SK-N-SH treated with all-trans-retinoic acid at 6 μM for 48 hours (cell line): ENCODE measurements at regions not wholly inside any gene's neighbourhood (a gene's known extent, or its start where the extent isn't known, plus 50 kb on each side); places are given as distances from the start of the nearest gene placed in this dataset.

Source experiments
- ATAC-seq: fragments of 200-7000 bp; cut with Tn5 transposase; 3 replicates; pipeline ENCODE4 v1.9.1; 2020; ENCODE audit warnings: mild to moderate bottlenecking, moderate library complexity
- ARNTL ChIP-seq: fragments of 450-650 bp; formaldehyde crosslinking; IDR thresholded peaks from 2 replicates; pipeline ENCODE4 v1.5.0; 2020; ENCODE audit warnings: low read depth, mild to moderate bottlenecking, moderate library complexity, borderline replicate concordance
- BACH2 ChIP-seq: fragments of 250-450 bp; sonication (Bioruptor Pico); IDR thresholded peaks from 2 replicates; pipeline ENCODE4 v1.9.0; 2021; ENCODE audit warnings: mild to moderate bottlenecking, borderline replicate concordance
- CSDC2 ChIP-seq: fragments of 250-450 bp; sonication (Bioruptor Pico); IDR thresholded peaks from 2 replicates; pipeline ENCODE4 v1.5.0; 2020; ENCODE audit warnings: mild to moderate bottlenecking, moderate library complexity
- CSRNP3 ChIP-seq: fragments of 250-450 bp; sonication (Bioruptor Pico); IDR thresholded peaks from 2 replicates; pipeline ENCODE4 v1.5.1; 2021; ENCODE audit warnings: mild to moderate bottlenecking, moderate library complexity
- ESRRG ChIP-seq: fragments of 250-450 bp; sonication (Bioruptor Pico); IDR thresholded peaks from 2 replicates; pipeline ENCODE4 v1.6.1; 2021; ENCODE audit warnings: mild to moderate bottlenecking
- GLIS3 ChIP-seq: fragments of 250-450 bp; sonication (Bioruptor Pico); IDR thresholded peaks from 2 replicates; pipeline ENCODE4 v1.5.0; 2020; ENCODE audit warnings: mild to moderate bottlenecking, moderate library complexity
- ISL1 ChIP-seq: fragments of 250-450 bp; sonication (Bioruptor Pico); IDR thresholded peaks from 2 replicates; pipeline ENCODE4 v2.1.2; 2022; ENCODE audit warnings: mild to moderate bottlenecking, moderate library complexity
- PPARA ChIP-seq: fragments of 250-450 bp; sonication (Bioruptor Pico); IDR thresholded peaks from 2 replicates; pipeline ENCODE4 v1.5.0; 2020; ENCODE audit warnings: mild to moderate bottlenecking, borderline replicate concordance
- RARB ChIP-seq: fragments of 250-450 bp; sonication (Bioruptor Pico); IDR thresholded peaks from 2 replicates; pipeline ENCODE4 v1.8.0; 2021; ENCODE audit warnings: mild to moderate bottlenecking, moderate library complexity
- SNAI2 ChIP-seq: fragments of 250-450 bp; sonication (Bioruptor Pico); IDR thresholded peaks from 2 replicates; pipeline ENCODE4 v1.5.0; 2020; ENCODE audit warnings: mild to moderate bottlenecking, moderate library complexity
- TCF4 ChIP-seq: fragments of 250-450 bp; sonication (Bioruptor Pico); IDR thresholded peaks from 2 replicates; pipeline ENCODE4 v1.8.0; 2021; ENCODE audit warnings: mild to moderate bottlenecking, moderate library complexity, borderline replicate concordance
- ZC3H10 ChIP-seq: fragments of 250-450 bp; sonication (Bioruptor Pico); IDR thresholded peaks from 2 replicates; pipeline ENCODE4 v1.5.1; 2021; ENCODE audit warnings: mild to moderate bottlenecking, moderate library complexity
- ZFP3 ChIP-seq: fragments of 250-450 bp; sonication (Bioruptor Pico); IDR thresholded peaks from 2 replicates; pipeline ENCODE4 v1.5.0; 2020; ENCODE audit warnings: mild to moderate bottlenecking, moderate library complexity
- ZFP30 ChIP-seq: fragments of 450-650 bp; formaldehyde crosslinking; IDR thresholded peaks from 2 replicates; pipeline ENCODE4 v1.5.0; 2022; ENCODE audit warnings: mild to moderate bottlenecking, moderate library complexity
- ZNF565 ChIP-seq: fragments of 450-650 bp; formaldehyde crosslinking; conservative IDR thresholded peaks from 2 replicates; pipeline ENCODE4 v1.5.0; 2020; ENCODE audit warnings: low read depth, mild to moderate bottlenecking, moderate library complexity
- ZNF70 ChIP-seq: fragments of 450-650 bp; formaldehyde crosslinking; IDR thresholded peaks from 2 replicates; pipeline ENCODE4 v1.5.0; 2020; ENCODE audit warnings: mild to moderate bottlenecking, moderate library complexity
- ZNF8 ChIP-seq: fragments of 450-650 bp; formaldehyde crosslinking; IDR thresholded peaks from 2 replicates; pipeline ENCODE4 v1.5.0; 2020; ENCODE audit warnings: mild to moderate bottlenecking, moderate library complexity
- TF ChIP-seq, protein P1 (sequence below): fragments of 250-450 bp; sonication (Bioruptor Pico); IDR thresholded peaks from 2 replicates; pipeline ENCODE4 v1.8.0; 2021; ENCODE audit warnings: low read depth, mild to moderate bottlenecking, moderate library complexity, borderline replicate concordance
- TF ChIP-seq, protein P2 (sequence below): fragments of 250-450 bp; sonication (Bioruptor Pico); IDR thresholded peaks from 2 replicates; pipeline ENCODE4 v1.5.1; 2020; ENCODE audit warnings: low read depth, mild to moderate bottlenecking, moderate library complexity
- TF ChIP-seq, protein P3 (sequence below): fragments of 250-450 bp; sonication (Bioruptor Pico); IDR thresholded peaks from 2 replicates; pipeline ENCODE4 v1.5.0; 2020; ENCODE audit warnings: mild to moderate bottlenecking, moderate library complexity

- TF ChIP-seq ISL1 (CRISPR knock-in tag): no peak
- TF ChIP-seq GLIS3: no peak
- TF ChIP-seq ZFP3 (CRISPR knock-in tag): no peak
- TF ChIP-seq SNAI2 (CRISPR knock-in tag): no peak
These were observed 321.4 kb upstream of the ETAA1 start (continued) for GRCh38 chr2:67075530-67076238.

DNA sequence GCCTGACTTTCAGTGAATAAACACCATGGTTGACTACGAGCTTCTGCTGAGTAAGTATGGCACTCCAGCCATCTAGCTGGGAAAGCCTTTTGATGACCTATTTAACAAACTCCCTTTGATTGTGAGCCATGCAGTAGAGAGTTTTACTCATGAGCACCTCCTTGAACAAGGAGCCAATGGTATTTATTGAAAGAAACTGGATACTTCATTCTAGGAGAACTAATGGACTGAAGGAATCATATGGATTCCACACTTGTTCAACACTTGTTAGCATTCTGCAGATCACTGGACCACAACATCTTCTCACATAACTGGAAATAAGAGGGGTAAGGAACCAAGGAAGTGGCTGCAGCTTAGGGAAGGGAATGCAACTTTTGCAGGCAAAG, 320.9 kb upstream of the ETAA1 start:
- TF ChIP-seq CSRNP3 (CRISPR knock-in tag) (no peak), BACH2 (no peak), ZNF70 (CRISPR knock-in tag) (no peak)
- TF ChIP-seq, all 23 proteins: peak for 0
- no peak for ATAC-seq

GRCh38 chr2:67079729-67080128, 317.4 kb upstream of the ETAA1 start:
- ATAC-seq: no peak
- TF ChIP-seq, protein P1, sequence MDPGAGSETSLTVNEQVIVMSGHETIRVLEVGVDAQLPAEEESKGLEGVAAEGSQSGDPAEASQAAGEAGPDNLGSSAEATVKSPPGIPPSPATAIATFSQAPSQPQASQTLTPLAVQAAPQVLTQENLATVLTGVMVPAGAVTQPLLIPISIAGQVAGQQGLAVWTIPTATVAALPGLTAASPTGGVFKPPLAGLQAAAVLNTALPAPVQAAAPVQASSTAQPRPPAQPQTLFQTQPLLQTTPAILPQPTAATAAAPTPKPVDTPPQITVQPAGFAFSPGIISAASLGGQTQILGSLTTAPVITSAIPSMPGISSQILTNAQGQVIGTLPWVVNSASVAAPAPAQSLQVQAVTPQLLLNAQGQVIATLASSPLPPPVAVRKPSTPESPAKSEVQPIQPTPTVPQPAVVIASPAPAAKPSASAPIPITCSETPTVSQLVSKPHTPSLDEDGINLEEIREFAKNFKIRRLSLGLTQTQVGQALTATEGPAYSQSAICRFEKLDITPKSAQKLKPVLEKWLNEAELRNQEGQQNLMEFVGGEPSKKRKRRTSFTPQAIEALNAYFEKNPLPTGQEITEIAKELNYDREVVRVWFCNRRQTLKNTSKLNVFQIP (CRISPR knock-in tag): no peak
- TF ChIP-seq ZC3H10 (CRISPR knock-in tag) (no peak), ZFP3 (CRISPR knock-in tag) (no peak), CSRNP3 (CRISPR knock-in tag) (no peak), ISL1 (CRISPR knock-in tag) (no peak), ZFP30 (CRISPR knock-in tag) (no peak), GLIS3 (no peak), ARNTL (no peak), TCF4 (no peak), ZNF8 (CRISPR knock-in tag) (no peak), RARB (CRISPR knock-in tag) (no peak), ZNF565 (CRISPR knock-in tag) (no peak), ZNF70 (CRISPR knock-in tag) (no peak), BACH2 (no peak), PPARA (no peak), ESRRG (CRISPR knock-in tag) (no peak)
- TF ChIP-seq, protein P2, sequence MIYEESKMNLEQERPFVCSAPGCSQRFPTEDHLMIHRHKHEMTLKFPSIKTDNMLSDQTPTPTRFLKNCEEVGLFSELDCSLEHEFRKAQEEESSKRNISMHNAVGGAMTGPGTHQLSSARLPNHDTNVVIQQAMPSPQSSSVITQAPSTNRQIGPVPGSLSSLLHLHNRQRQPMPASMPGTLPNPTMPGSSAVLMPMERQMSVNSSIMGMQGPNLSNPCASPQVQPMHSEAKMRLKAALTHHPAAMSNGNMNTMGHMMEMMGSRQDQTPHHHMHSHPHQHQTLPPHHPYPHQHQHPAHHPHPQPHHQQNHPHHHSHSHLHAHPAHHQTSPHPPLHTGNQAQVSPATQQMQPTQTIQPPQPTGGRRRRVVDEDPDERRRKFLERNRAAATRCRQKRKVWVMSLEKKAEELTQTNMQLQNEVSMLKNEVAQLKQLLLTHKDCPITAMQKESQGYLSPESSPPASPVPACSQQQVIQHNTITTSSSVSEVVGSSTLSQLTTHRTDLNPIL (CRISPR knock-in tag): no peak
- TF ChIP-seq, protein P3, sequence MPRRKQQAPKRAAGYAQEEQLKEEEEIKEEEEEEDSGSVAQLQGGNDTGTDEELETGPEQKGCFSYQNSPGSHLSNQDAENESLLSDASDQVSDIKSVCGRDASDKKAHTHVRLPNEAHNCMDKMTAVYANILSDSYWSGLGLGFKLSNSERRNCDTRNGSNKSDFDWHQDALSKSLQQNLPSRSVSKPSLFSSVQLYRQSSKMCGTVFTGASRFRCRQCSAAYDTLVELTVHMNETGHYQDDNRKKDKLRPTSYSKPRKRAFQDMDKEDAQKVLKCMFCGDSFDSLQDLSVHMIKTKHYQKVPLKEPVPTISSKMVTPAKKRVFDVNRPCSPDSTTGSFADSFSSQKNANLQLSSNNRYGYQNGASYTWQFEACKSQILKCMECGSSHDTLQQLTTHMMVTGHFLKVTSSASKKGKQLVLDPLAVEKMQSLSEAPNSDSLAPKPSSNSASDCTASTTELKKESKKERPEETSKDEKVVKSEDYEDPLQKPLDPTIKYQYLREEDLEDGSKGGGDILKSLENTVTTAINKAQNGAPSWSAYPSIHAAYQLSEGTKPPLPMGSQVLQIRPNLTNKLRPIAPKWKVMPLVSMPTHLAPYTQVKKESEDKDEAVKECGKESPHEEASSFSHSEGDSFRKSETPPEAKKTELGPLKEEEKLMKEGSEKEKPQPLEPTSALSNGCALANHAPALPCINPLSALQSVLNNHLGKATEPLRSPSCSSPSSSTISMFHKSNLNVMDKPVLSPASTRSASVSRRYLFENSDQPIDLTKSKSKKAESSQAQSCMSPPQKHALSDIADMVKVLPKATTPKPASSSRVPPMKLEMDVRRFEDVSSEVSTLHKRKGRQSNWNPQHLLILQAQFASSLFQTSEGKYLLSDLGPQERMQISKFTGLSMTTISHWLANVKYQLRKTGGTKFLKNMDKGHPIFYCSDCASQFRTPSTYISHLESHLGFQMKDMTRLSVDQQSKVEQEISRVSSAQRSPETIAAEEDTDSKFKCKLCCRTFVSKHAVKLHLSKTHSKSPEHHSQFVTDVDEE (CRISPR knock-in tag): no peak

DNA sequence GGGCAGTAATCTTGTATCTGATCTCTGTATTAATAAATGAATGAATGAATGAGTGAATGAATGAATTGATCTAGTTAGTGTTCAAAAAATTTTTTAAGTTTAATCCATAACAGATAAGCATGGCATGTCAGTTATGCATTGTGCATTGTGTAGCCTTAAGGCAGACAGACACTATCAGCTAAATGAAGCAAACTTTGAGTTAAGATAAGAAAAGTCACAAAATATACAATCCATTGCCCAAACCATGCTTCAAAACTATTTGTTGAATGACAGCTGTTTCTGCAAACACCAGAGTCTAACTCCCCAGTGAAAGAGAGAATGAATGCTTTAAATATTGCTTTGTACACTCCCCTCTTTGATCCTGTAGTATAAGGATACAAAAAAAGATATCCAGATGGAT, 314.3 kb upstream of the ETAA1 start:
- ATAC-seq: no peak
- no peak for TF ChIP-seq CSDC2 (CRISPR knock-in tag)
- no peak for TF ChIP-seq ZNF70 (CRISPR knock-in tag)
- no peak for TF ChIP-seq ZFP3 (CRISPR knock-in tag)
- TF ChIP-seq PPARA: no peak
- TF ChIP-seq RARB (CRISPR knock-in tag): no peak
- TF ChIP-seq, protein P3 (CRISPR knock-in tag): no peak
- TF ChIP-seq CSRNP3 (CRISPR knock-in tag): no peak
- TF ChIP-seq, all 23 proteins: peak for 0
